DND-41 (cell line): ENCODE measurements at regions not wholly inside any gene's neighbourhood (a gene's known extent, or its start where the extent isn't known, plus 50 kb on each side); places are given as distances from the start of the nearest gene placed in this dataset.

Source experiments
- ATAC-seq: fragments of 200-7000 bp; cut with Tn5 transposase; 3 replicates; pipeline ENCODE4 v1.9.1; 2021; ENCODE audit warnings: low read depth; ENCODE audit not compliant: insufficient read depth
- DNase-seq: peaks from one replicate; pipeline ENCODE4 v3.0.0-alpha.2; 2020
- H2AFZ ChIP-seq: 2 replicates; pipeline ENCODE4 v1.6.0; 2012; ENCODE audit warnings: low read depth, low read length
- H3K27ac ChIP-seq: 2 replicates; pipeline ENCODE4 v1.5.1; 2012; ENCODE audit warnings: low read length, inconsistent platforms
- H3K27me3 ChIP-seq: fragments of 200-600 bp; sonication (generic); 2 replicates; pipeline ENCODE4 v1.6.0; 2012; ENCODE audit warnings: low read length, mild to moderate bottlenecking, inconsistent platforms; ENCODE audit not compliant: insufficient read depth, poor library complexity
- H3K36me3 ChIP-seq: 2 replicates; pipeline ENCODE4 v1.5.1; 2012; ENCODE audit warnings: low read length, inconsistent platforms; ENCODE audit not compliant: insufficient read depth
- H3K4me1 ChIP-seq: 2 replicates; pipeline ENCODE4 v1.5.1; 2012; ENCODE audit warnings: mild to moderate bottlenecking, low read length; ENCODE audit not compliant: insufficient read depth
- H3K4me2 ChIP-seq: 2 replicates; pipeline ENCODE4 v1.6.0; 2012; ENCODE audit warnings: mild to moderate bottlenecking, moderate library complexity, low read length, inconsistent platforms; ENCODE audit not compliant: insufficient read depth
- H3K4me3 ChIP-seq, 2 experiments: fragments of 200-600 bp in 1 of 2; shearing (Covaris generic) in 1 of 2; 2 replicates each; pipeline ENCODE4 v1.5.1; 2012 to 2016; ENCODE audit warnings: inconsistent platforms in 2 of 2, low read length in 2 of 2, mild to moderate bottlenecking in 2 of 2, low read depth in 1 of 2, moderate library complexity in 1 of 2
- H3K79me2 ChIP-seq: 2 replicates; pipeline ENCODE4 v1.6.0; 2012; ENCODE audit warnings: low read length, inconsistent platforms; ENCODE audit not compliant: insufficient read depth
- H3K9ac ChIP-seq: 2 replicates; pipeline ENCODE4 v1.6.0; 2012; ENCODE audit warnings: low read depth, mild to moderate bottlenecking, inconsistent platforms, low read length, moderate library complexity
- H3K9me3 ChIP-seq: 2 replicates; pipeline ENCODE4 v1.5.1; 2012; ENCODE audit warnings: low read length, moderate library complexity, mild to moderate bottlenecking, inconsistent platforms; ENCODE audit not compliant: insufficient read depth, severe bottlenecking
- H4K20me1 ChIP-seq: 2 replicates; pipeline ENCODE4 v1.6.0; 2012; ENCODE audit warnings: low read length; ENCODE audit not compliant: insufficient read depth
- EZH2 ChIP-seq: IDR thresholded peaks from 3 replicates; pipeline ENCODE4 v1.6.1; 2012; ENCODE audit warnings: borderline replicate concordance, low read depth, mild to moderate bottlenecking, moderate library complexity, low read length, inconsistent platforms; ENCODE audit not compliant: severe bottlenecking
- TF ChIP-seq, protein P1 (sequence below): IDR thresholded peaks from 2 replicates; pipeline ENCODE4 v1.5.1; 2012; ENCODE audit warnings: borderline replicate concordance, low read length, moderate library complexity, mild to moderate bottlenecking; ENCODE audit not compliant: poor library complexity, severe bottlenecking; ENCODE audit errors: extremely low read depth

DNA sequence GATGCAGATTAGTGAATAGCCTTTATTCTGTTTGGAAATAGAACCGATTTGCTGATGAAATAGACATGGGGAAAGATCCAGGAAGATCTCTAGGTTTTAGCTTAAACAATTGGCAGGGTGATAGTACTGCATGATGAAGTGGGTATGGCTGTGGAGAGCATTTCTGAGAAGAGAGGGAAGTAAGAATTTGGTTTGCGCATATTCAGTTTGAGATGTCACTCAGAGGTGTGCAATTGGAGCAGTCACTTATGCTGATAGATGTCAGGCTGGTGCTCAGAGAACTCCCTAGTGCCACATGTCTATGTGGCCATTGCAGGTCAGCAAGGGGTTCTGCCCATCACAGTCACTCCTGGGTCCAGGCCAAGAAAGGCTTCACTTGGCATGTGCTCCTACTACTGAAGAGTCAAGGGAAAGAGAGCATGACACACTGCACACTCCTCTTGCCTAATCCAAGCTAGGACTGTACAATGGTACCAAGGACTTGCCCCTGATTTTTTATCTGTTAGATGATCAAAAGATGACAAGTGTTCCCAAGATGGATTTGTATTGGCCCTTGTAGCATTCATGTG lies 57.2 kb upstream of the ST8SIA2 start:
- H3K36me3 ChIP-seq = no peaks in the 10 kb centered on the region

DNA sequence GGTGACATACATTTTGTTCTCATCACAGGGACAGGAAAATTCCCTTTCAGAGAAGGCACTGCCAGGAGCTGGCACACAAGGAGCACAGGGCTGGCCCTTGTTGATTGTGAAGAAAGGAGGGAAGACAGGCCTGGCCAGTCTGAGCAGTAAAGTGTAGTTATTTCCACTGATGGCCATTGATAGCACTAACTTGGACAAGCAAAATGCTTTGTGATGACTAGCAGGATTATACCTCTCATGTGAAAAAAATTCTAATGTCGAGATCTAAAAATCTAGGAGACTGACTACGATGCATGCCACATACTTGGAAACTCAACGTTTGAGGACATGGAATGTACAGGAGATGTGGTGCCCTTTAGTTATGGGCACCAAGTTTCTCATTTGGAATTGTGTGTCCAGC lies 54.3 kb upstream of the ST8SIA2 start:
- Histone ChIP-seq H3K36me3 (no peaks in the 10 kb centered on the region), H4K20me1 (no peaks in the 10 kb centered on the region), H3K27me3 (peaks cover 5% of the 10 kb centered on the region), H3K9ac (no peak overlapping the region), H3K4me1 (no peaks in the 10 kb centered on the region), H3K4me2 (no peak overlapping the region), H3K9me3 (no peaks in the 10 kb centered on the region), H2AFZ (no peak overlapping the region), H3K79me2 (no peaks in the 10 kb centered on the region), H3K27ac (no peak overlapping the region), H3K4me3 (no peak overlapping the region)
- TF ChIP-seq EZH2 = no peak
- TF ChIP-seq, protein P1, sequence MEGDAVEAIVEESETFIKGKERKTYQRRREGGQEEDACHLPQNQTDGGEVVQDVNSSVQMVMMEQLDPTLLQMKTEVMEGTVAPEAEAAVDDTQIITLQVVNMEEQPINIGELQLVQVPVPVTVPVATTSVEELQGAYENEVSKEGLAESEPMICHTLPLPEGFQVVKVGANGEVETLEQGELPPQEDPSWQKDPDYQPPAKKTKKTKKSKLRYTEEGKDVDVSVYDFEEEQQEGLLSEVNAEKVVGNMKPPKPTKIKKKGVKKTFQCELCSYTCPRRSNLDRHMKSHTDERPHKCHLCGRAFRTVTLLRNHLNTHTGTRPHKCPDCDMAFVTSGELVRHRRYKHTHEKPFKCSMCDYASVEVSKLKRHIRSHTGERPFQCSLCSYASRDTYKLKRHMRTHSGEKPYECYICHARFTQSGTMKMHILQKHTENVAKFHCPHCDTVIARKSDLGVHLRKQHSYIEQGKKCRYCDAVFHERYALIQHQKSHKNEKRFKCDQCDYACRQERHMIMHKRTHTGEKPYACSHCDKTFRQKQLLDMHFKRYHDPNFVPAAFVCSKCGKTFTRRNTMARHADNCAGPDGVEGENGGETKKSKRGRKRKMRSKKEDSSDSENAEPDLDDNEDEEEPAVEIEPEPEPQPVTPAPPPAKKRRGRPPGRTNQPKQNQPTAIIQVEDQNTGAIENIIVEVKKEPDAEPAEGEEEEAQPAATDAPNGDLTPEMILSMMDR = no peak
- DNase-seq (no peak), ATAC-seq (no peak)

More for the DNA sequence above, 57.2 kb upstream of the ST8SIA2 start:
- no peaks in the 10 kb centered on the region for H3K4me1 ChIP-seq
- H3K27me3 ChIP-seq = peaks cover 5% of the 10 kb centered on the region
- no peak overlapping the region for H3K27ac ChIP-seq
- H3K79me2 ChIP-seq = no peaks in the 10 kb centered on the region
- DNase-seq (no peak), ATAC-seq (no peak)
- no peak for TF ChIP-seq EZH2
- TF ChIP-seq, protein P1 = no peak
- H4K20me1 ChIP-seq = no peaks in the 10 kb centered on the region
- no peaks in the 10 kb centered on the region for H3K9me3 ChIP-seq
- H2AFZ ChIP-seq = no peak overlapping the region
- no peak overlapping the region for H3K9ac ChIP-seq
- no peak overlapping the region for H3K4me2 ChIP-seq
- no peak overlapping the region for H3K4me3 ChIP-seq
